ENCODE measurements at regions not wholly inside any gene's neighbourhood (a gene's known extent, or its start where the extent isn't known, plus 50 kb on each side); places are given as distances from the start of the nearest gene placed in this dataset.

DNA sequence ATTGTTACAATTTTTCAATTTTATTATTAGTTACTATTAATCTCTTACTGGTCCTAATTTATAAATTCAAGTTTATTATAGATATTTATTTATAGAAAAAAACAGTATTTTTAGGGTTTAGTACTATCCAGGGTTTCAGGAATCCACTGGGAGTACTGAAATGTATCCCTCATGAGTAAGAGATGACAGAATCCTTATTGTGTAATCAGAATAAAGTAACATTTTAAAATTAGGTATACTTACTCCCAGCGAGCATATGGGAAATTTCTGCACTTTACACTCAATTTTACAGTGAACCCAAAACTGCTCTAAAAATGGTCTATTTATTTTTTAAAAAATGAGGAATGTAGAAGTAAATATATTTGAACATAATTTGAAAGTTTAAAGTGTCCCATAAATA is 202.7 kb downstream of the CGGBP1 start:
- no peak for TF ChIP-seq POLR2A (IDR thresholded peaks at IDR 0.05; ENCODE audit: low read depth, low read length)
- TF ChIP-seq POLR2AphosphoS5 (IDR thresholded peaks at IDR 0.05; ENCODE audit: low read depth, low read length) = no peak
- no peak for TF ChIP-seq TAF1 (IDR thresholded peaks at IDR 0.05; ENCODE audit: borderline replicate concordance, low read depth, low read length)
